Jurkat, Clone E6-1 (cell line): ENCODE measurements at regions not wholly inside any gene's neighbourhood (a gene's known extent, or its start where the extent isn't known, plus 50 kb on each side); places are given as distances from the start of the nearest gene placed in this dataset.
"Not testable (repeated sequence)": the region's sequence is repeated elsewhere in the genome, so short reads cannot be mapped to it uniquely, and the experiment has no call there.

ENCODE experiments used
- DNase-seq: peaks from one replicate; pipeline ENCODE4 v3.0.0-alpha.2; 2011; ENCODE audit warnings: low read depth, low spot score
- H3K4me3 ChIP-seq: 2 replicates; pipeline ENCODE4 v1.5.1; 2011; ENCODE audit warnings: mild to moderate bottlenecking, low read length, control low read depth, moderate library complexity

GRCh38 chr6:6746333-6746969, 157.9 kb downstream of the LY86 start:
- DNase-seq: no peak
- H3K4me3 ChIP-seq: no peak overlapping the region

GRCh38 chr6:6746970-6747338, 158.4 kb downstream of the LY86 start:
- DNase-seq: no peak
- H3K4me3 ChIP-seq: no peak overlapping the region

- DNase-seq: no peak
- H3K4me3 ChIP-seq: no peak overlapping the region
These were observed 158.9 kb downstream of the LY86 start for GRCh38 chr6:6747371-6747770.

- no peak for DNase-seq
- no peak overlapping the region for H3K4me3 ChIP-seq
These were observed 159.5 kb downstream of the LY86 start for GRCh38 chr6:6748001-6748400.

GRCh38 chr6:6749702-6750491, 161.4 kb downstream of the LY86 start:
- DNase-seq: no peak
- no peak overlapping the region for H3K4me3 ChIP-seq

GRCh38 chr6:6750594-6751265, 162.2 kb downstream of the LY86 start:
- DNase-seq: no peak
- H3K4me3 ChIP-seq: no peak overlapping the region

- H3K4me3 ChIP-seq: no peak overlapping the region
- no peak for DNase-seq
These were observed 162.7 kb downstream of the LY86 start for GRCh38 chr6:6751266-6751596.

GRCh38 chr6:6751619-6752023, 163.1 kb downstream of the LY86 start:
- H3K4me3 ChIP-seq: no peak overlapping the region
- DNase-seq: peak; percentile 38

- DNase-seq: no peak
- no peak overlapping the region for H3K4me3 ChIP-seq
These were observed 163.6 kb downstream of the LY86 start for GRCh38 chr6:6752129-6752528.

GRCh38 chr6:6753301-6753700, 164.8 kb downstream of the LY86 start:
- H3K4me3 ChIP-seq: no peak overlapping the region
- DNase-seq: no peak

GRCh38 chr6:6756526-6756925, 168.0 kb downstream of the LY86 start:
- no peak overlapping the region for H3K4me3 ChIP-seq
- no peak for DNase-seq

GRCh38 chr6:6758546-6758914, 170.0 kb downstream of the LY86 start:
- no peak for DNase-seq

GRCh38 chr6:6758915-6759654, 170.6 kb downstream of the LY86 start:
- DNase-seq: peak; percentile 12
- H3K4me3 ChIP-seq: no peak overlapping the region

More at GRCh38 chr6:6758546-6758914, 170.0 kb downstream of the LY86 start:
- H3K4me3 ChIP-seq: no peak overlapping the region

GRCh38 chr6:6760002-6760401, 171.5 kb downstream of the LY86 start:
- DNase-seq: no peak
- no peak overlapping the region for H3K4me3 ChIP-seq

- H3K4me3 ChIP-seq, DNase-seq: not testable (repeated sequence)
These were observed 174.0 kb downstream of the LY86 start for GRCh38 chr6:6762566-6762965.

GRCh38 chr6:6764764-6765434, 176.4 kb downstream of the LY86 start:
- no peak overlapping the region for H3K4me3 ChIP-seq
- no peak for DNase-seq

- H3K4me3 ChIP-seq: no peak overlapping the region
- DNase-seq: no peak
These were observed 177.8 kb downstream of the LY86 start for GRCh38 chr6:6766230-6766905.

- DNase-seq: no peak
- H3K4me3 ChIP-seq: no peak overlapping the region
These were observed 180.9 kb downstream of the LY86 start for GRCh38 chr6:6769466-6769865.
